Right lobe of liver (tissue), 6 donors: ENCODE measurements at regions not wholly inside any gene's neighbourhood (a gene's known extent, or its start where the extent isn't known, plus 50 kb on each side); places are given as distances from the start of the nearest gene placed in this dataset.

Experiments used
- ATAC-seq, 4 donors: fragments of 200-7000 bp; cut with Tn5 transposase; one replicate each; pipeline ENCODE4 v1.9.1; 2020; ENCODE audit warnings: mild to moderate bottlenecking in 4 of 4, moderate library complexity in 4 of 4
- DNase-seq, 3 donors: peaks; one replicate each; pipeline ENCODE4 v3.0.0-alpha.2; 2020
- H3K27ac ChIP-seq, 3 donors: fragments of 200-600 bp; one replicate each; pipeline ENCODE4 v1.8.0; 2022
- H3K27me3 ChIP-seq, 2 donors: fragments of 200-600 bp; one replicate each; pipeline ENCODE4 v1.8.0; 2022
- H3K36me3 ChIP-seq, 4 donors: fragments of 200-600 bp; sonication (generic) in 1 of 4; one replicate each; pipeline versions ENCODE4 v1.5.1 to v1.8.0; 2017 to 2022; ENCODE audit warnings: control low read depth in 1 of 4
- H3K4me1 ChIP-seq, 4 donors: fragments of 200-600 bp; sonication (generic) in 1 of 4; one replicate each; pipeline versions ENCODE4 v1.5.1 to v1.8.0; 2017 to 2022; ENCODE audit warnings: control low read depth in 1 of 4
- H3K4me3 ChIP-seq, 3 donors: fragments of 200-600 bp; one replicate each; pipeline ENCODE4 v1.8.0; 2022
- H3K9me3 ChIP-seq, 4 donors: fragments of 200-600 bp; sonication (generic) in 1 of 4; one replicate each; pipeline versions ENCODE4 v1.5.1 to v1.8.0; 2017 to 2022; ENCODE audit warnings: control low read depth in 1 of 4
- POLR2A ChIP-seq: fragments of 450-650 bp; IDR thresholded peaks from one replicate; pipeline ENCODE4 v1.6.1; 2017; ENCODE audit warnings: antibody characterized with exemption, mild to moderate bottlenecking
- WGBS: methylation state at CpG from one replicate; pipeline ENCODE4 v1.1.6; 2018; ENCODE audit warnings: low coverage, low lambda C conversion rate; ENCODE audit not compliant: insufficient coverage; ENCODE audit errors: missing lambda C conversion rate; 5-methylcytosine and 5-hydroxymethylcytosine counted together
- intact Hi-C, 2 donors: fragments of 100-400 bp; cut with DNase I; formaldehyde crosslinking; loops; one replicate each; pipeline versions ENCODE4 v1.11.2 to v1.14.1; 2022
- TF ChIP-seq, protein P1 (sequence below), 4 donors: fragments of 200-600 bp in 3 of 4; fragments of 450-650 bp in 1 of 4; IDR thresholded peaks; one replicate each; pipeline versions ENCODE4 v1.5.1 to v1.8.0; 2016 to 2022; ENCODE audit warnings: antibody characterized with exemption in 4 of 4, mild to moderate bottlenecking in 2 of 4
- donor health status: DM: no; HTN: yes; CAD: no.
- donor health status: DM: no; HTN: no; CAD: no.
- donor health status: DM: no; HTN: no; CAD: no.
- donor health status: DM: no; HTN: yes; CAD: no.
- donor health status: DM: no; HTN: yes; CAD: no.

DNA sequence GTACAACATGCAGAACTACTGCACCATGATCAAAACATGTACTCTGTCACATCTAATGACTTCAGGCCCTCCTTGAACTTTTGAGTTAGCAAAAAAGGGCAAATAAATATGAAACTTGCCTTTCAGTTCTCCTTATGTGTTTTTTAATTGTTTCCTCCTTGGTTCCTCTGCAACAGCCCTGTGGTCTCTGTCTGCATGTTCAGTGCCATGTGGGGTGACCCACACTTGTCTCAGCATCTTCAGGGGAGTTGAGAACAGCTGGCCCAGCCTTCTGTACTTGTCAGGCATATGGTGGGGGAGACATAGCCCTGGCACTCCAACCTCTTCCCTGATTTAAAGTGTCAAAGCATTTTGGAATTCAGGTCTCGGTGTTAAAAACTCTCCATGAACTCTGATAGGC is 188.0 kb upstream of the PGRMC2 start:
- Histone ChIP-seq H3K4me1 (no peaks in the 10 kb centered on the region), H3K36me3 (no peaks in the 10 kb centered on the region), H3K4me3 (no peak overlapping the region), H3K27me3 (no peaks in the 10 kb centered on the region), H3K9me3 (no peaks in the 10 kb centered on the region), H3K27ac (no peak overlapping the region)
- WGBS: no CpG with 5 or more reads among the region's 1 CpG
- ATAC-seq (no peak), DNase-seq (no peak)
- intact Hi-C loops: no loop called here
- no peak for TF ChIP-seq POLR2A
- TF ChIP-seq, protein P1, sequence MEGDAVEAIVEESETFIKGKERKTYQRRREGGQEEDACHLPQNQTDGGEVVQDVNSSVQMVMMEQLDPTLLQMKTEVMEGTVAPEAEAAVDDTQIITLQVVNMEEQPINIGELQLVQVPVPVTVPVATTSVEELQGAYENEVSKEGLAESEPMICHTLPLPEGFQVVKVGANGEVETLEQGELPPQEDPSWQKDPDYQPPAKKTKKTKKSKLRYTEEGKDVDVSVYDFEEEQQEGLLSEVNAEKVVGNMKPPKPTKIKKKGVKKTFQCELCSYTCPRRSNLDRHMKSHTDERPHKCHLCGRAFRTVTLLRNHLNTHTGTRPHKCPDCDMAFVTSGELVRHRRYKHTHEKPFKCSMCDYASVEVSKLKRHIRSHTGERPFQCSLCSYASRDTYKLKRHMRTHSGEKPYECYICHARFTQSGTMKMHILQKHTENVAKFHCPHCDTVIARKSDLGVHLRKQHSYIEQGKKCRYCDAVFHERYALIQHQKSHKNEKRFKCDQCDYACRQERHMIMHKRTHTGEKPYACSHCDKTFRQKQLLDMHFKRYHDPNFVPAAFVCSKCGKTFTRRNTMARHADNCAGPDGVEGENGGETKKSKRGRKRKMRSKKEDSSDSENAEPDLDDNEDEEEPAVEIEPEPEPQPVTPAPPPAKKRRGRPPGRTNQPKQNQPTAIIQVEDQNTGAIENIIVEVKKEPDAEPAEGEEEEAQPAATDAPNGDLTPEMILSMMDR (IDR thresholded peaks at IDR 0.05): no peak

DNA sequence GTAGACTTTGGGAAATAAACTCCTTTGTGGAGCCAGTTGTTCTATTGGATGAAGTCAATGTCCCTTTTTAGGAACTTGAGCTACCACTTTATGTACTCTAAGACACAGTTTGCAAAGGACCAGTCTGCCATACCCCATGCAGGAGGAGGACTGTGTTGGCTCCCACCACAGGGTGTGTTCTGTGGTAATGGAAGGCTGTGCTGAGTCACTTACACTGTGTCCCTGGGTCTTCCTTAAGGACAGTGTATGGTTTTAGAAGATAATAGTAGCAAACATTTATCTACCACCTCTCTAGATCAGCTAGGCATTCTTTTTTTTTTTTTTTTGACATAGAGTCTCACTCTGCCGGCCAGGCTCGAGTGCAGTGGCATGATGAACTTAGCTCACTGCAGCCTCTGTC is 184.0 kb upstream of the PGRMC2 start:
- TF ChIP-seq POLR2A: no peak
- TF ChIP-seq, protein P1 (IDR thresholded peaks at IDR 0.05): no peak
- DNase-seq (no peak), ATAC-seq (no peak)
- Histone ChIP-seq H3K4me3 (no peak overlapping the region), H3K36me3 (no peaks in the 10 kb centered on the region), H3K9me3 (no peaks in the 10 kb centered on the region), H3K27ac (no peak overlapping the region), H3K27me3 (no peaks in the 10 kb centered on the region), H3K4me1 (no peaks in the 10 kb centered on the region)
- WGBS: 100% methylated on average over 2 of the region's 2 CpGs
- intact Hi-C loops: no loop called here

DNA sequence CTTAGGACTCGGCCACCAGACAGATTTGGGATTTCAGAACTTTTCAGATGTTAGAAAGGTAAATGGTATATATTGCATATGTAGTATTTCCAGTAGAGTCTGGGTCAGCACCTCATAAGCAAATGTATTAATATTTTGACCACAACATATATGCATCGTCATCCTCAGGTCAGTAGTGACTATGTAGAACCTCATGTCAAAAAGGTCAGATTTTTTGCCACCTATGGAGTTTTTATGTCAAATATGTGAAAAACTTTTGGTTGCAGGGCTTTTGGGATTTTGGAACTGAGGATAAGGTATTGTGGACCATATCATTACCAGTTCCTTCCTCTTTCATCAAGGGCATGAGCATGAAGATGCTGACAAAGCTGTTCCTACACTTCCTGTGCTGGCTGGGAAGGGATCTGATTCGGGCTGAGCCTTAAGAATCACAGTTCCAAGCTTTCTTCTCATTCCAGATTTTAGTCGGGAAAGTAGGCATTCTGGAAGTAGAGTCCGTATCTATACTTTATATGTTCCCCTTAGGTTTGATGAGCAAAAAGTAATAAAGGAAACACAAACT is 183.0 kb upstream of the PGRMC2 start:
- H3K27ac ChIP-seq: no peak overlapping the region
- WGBS: 74% methylated on average over 4 of the region's 5 CpGs
- no peak overlapping the region for H3K4me3 ChIP-seq
- H3K36me3 ChIP-seq: no peaks in the 10 kb centered on the region
- H3K27me3 ChIP-seq: no peaks in the 10 kb centered on the region
- DNase-seq (no peak), ATAC-seq (peak in 3 of 4 donors; percentile 40 to 49 (median 46))
- no peak for TF ChIP-seq POLR2A
- TF ChIP-seq, protein P1 (IDR thresholded peaks at IDR 0.05): no peak
- intact Hi-C loops: no loop called here
- H3K4me1 ChIP-seq: no peaks in the 10 kb centered on the region
- H3K9me3 ChIP-seq: no peaks in the 10 kb centered on the region

DNA sequence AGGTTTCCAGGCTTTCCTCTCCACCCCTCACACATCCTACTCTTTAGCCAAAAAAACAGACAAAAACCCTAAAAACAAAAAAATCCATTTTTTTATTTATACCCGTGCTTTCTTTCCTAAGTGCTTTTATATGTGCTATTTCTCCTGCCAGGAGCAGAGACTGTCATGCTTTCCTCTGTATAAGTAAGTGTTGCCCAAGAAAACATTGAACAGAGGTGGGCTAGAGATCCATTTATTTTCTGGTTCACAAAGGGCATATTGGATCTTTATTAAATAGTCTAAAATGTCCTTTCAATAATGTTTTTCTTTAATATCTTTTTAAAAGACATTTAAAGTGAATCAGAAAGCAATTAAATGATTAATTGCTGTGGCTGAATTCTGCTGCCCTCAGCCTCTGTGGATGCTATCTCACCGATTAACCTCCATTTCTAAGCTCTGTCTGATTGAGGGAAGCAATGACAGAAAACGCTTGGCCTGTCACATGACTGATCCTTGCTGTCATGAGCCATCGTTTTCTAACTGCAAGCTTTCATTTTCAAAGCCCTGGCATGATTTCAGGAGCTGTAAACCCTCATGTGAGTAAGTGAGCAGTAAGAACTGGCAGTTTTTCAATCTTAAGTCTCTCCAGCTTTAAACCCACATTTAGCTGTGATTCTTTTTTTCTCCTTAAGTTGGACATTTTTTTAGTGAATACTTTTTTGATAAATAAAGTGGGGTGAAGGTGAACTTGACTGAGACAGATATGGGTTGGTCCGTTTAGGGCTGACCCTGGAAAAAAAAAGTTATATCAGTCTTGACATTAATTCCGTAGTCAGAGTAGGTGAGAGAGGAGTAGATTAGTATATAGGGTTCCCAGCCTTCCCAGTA is 180.7 kb upstream of the PGRMC2 start:
- H3K9me3 ChIP-seq: no peaks in the 10 kb centered on the region
- 59% methylated on average over 6 of the region's 6 CpGs for WGBS
- H3K27me3 ChIP-seq: no peaks in the 10 kb centered on the region
- intact Hi-C loops: no loop called here
- DNase-seq (peak in 1 of 3 donors; percentile 49), ATAC-seq (peak; percentile 65 to 90 (median 74))
- no peak for TF ChIP-seq POLR2A
- TF ChIP-seq, protein P1 (IDR thresholded peaks at IDR 0.05): no peak
- no peak overlapping the region for H3K4me3 ChIP-seq
- H3K36me3 ChIP-seq: no peaks in the 10 kb centered on the region
- H3K4me1 ChIP-seq: no peaks in the 10 kb centered on the region
- no peak overlapping the region for H3K27ac ChIP-seq
